GM12878 (cell line): ENCODE measurements at regions not wholly inside any gene's neighbourhood (a gene's known extent, or its start where the extent isn't known, plus 50 kb on each side); places are given as distances from the start of the nearest gene placed in this dataset.

ENCODE experiments used
- ATAC-seq: fragments of 200-7000 bp; cut with Tn5 transposase; 3 replicates; pipeline ENCODE4 v1.9.1; 2020; ENCODE audit warnings: mild to moderate bottlenecking, moderate library complexity
- BruUV-seq: library from RNA; stranded (reverse); fragments of 400-500 nt; replicated peaks from 2 replicates; lab custom pipeline; 2021; lab: Mats Ljungman, UMichigan
- CTCF ChIA-PET: fragments of 300-600 bp; sonication (Branson Sonifier 250); formaldehyde crosslinking; extraction: SDS; loops from one replicate; lab custom pipeline; 2021; ENCODE audit warnings: inconsistent platforms; lab: Yijun Ruan, JAX
- POLR2A ChIA-PET: fragments of 350-600 bp; formaldehyde crosslinking; extraction: SDS; loops from one replicate; lab custom pipeline; 2021; ENCODE audit warnings: inconsistent platforms; lab: Charles Lee
- RAD21 ChIA-PET: fragments of 300-600 bp; sonication (Branson Sonifier 250); formaldehyde crosslinking; loops from one replicate; lab custom pipeline; 2023; ENCODE audit warnings: antibody characterized with exemption; ENCODE audit not compliant: unreplicated experiment; lab: Charles Lee
- SMC1A ChIA-PET: fragments of 300-600 bp; sonication (Branson Sonifier 250); formaldehyde crosslinking; loops from one replicate; lab custom pipeline; 2023; ENCODE audit not compliant: unreplicated experiment, uncharacterized antibody; lab: Charles Lee
- DNase-seq: peaks from one replicate; pipeline ENCODE4 v3.0.0-alpha.2; 2011; ENCODE audit warnings: low read depth, low spot score
- FAIRE-seq: peaks from 3 replicates; lab custom pipeline; 2011; peaks lifted over from hg19 to GRCh38; lab: Jason Lieb, UNC
- H2AFZ ChIP-seq: 2 replicates; pipeline ENCODE4 v1.6.0; 2011; ENCODE audit warnings: low read depth, low read length, control low read depth; ENCODE audit not compliant: control insufficient read depth
- H3K27ac ChIP-seq: 2 replicates; pipeline ENCODE4 v1.5.1; 2011; ENCODE audit warnings: control low read depth; ENCODE audit not compliant: control insufficient read depth, insufficient read depth
- H3K27me3 ChIP-seq, 2 experiments: replicated peaks in 1 of 2; 2 replicates each; pipeline versions ENCODE4 v1.6.0 to v1.6.1; 2011; ENCODE audit warnings: low read length in 1 of 2; ENCODE audit not compliant: control insufficient read depth in 2 of 2, insufficient read depth in 2 of 2
- H3K36me3 ChIP-seq, 2 experiments: 2 replicates each; pipeline ENCODE4 v1.5.1; 2011; ENCODE audit warnings: low read length in 1 of 2; ENCODE audit not compliant: control insufficient read depth in 2 of 2, insufficient read depth in 2 of 2
- H3K4me1 ChIP-seq: 2 replicates; pipeline ENCODE4 v1.6.1; 2011; ENCODE audit warnings: mild to moderate bottlenecking, low read length, moderate library complexity, mixed read lengths; ENCODE audit not compliant: control insufficient read depth, insufficient read depth
- H3K4me2 ChIP-seq: 2 replicates; pipeline ENCODE4 v1.6.0; 2011; ENCODE audit warnings: control low read depth; ENCODE audit not compliant: control insufficient read depth, insufficient read depth
- H3K4me3 ChIP-seq: fragments of 200-600 bp; sonication (generic); 2 replicates; pipeline ENCODE4 v1.5.1; 2016
- H3K79me2 ChIP-seq: 2 replicates; pipeline ENCODE4 v1.6.0; 2011; ENCODE audit warnings: low read length; ENCODE audit not compliant: control insufficient read depth, insufficient read depth
- H3K9ac ChIP-seq: 2 replicates; pipeline ENCODE4 v1.8.0; 2011; ENCODE audit warnings: low read length, control low read depth, mixed read lengths; ENCODE audit not compliant: control insufficient read depth, insufficient read depth
- H3K9me3 ChIP-seq: replicated peaks from 3 replicates; pipeline ENCODE4 v1.5.1; 2011; ENCODE audit warnings: mild to moderate bottlenecking, low read length; ENCODE audit not compliant: control insufficient read depth, insufficient read depth
- H4K20me1 ChIP-seq: 2 replicates; pipeline ENCODE4 v1.6.0; 2011; ENCODE audit not compliant: control insufficient read depth, insufficient read depth
- HDAC2 ChIP-seq: fragments of 200-600 bp; sonication (generic); IDR thresholded peaks from 2 replicates; pipeline ENCODE4 v1.6.1; 2017
- SPI1 ChIP-seq: IDR thresholded peaks from 2 replicates; pipeline ENCODE4 v1.6.1; 2011; ENCODE audit warnings: low read depth, mild to moderate bottlenecking, low read length, moderate library complexity, borderline replicate concordance; ENCODE audit not compliant: insufficient read depth
- ZNF274 ChIP-seq: IDR thresholded peaks from one replicate; pipeline ENCODE4 v1.8.0; 2011; ENCODE audit not compliant: insufficient read length, insufficient read depth
- ZNF687 ChIP-seq: fragments of 450-650 bp; IDR thresholded peaks from 2 replicates; pipeline ENCODE4 v1.6.1; 2017; ENCODE audit warnings: mild to moderate bottlenecking, moderate library complexity
- ZSCAN29 ChIP-seq: fragments of 450-650 bp; IDR thresholded peaks from 2 replicates; pipeline ENCODE4 v1.6.1; 2017; ENCODE audit warnings: mild to moderate bottlenecking, moderate library complexity
- WGBS: methylation state at CpG from one replicate; pipeline ENCODE4 v1.1.6; 2016; ENCODE audit warnings: low lambda C conversion rate; ENCODE audit not compliant: insufficient replicate concordance, insufficient coverage; ENCODE audit errors: missing lambda C conversion rate; 5-methylcytosine and 5-hydroxymethylcytosine counted together
- in situ Hi-C: fragments of 300-500 bp; cut with MboI; formaldehyde crosslinking; loops from 9 replicates; pipeline ENCODE4 v1.14.3; 2018; ENCODE audit warnings: mixed read lengths
- intact Hi-C: fragments of 100-400 bp; cut with micrococcal nuclease; formaldehyde crosslinking; loops from one replicate; pipeline ENCODE4 v1.14.2; 2022; ENCODE audit not compliant: unreplicated experiment

GRCh38 chr3:18562364-18563154 is 137.4 kb upstream of the SATB1 start:
- POLR2A ChIA-PET, result no interaction called here
- H3K4me1 ChIP-seq, result no peaks in the 10 kb centered on the region
- H2AFZ ChIP-seq, result no peak overlapping the region
- no TSS peak for BruUV-seq
- no peak overlapping the region for H3K4me2 ChIP-seq
- no peaks in the 10 kb centered on the region for H3K27me3 ChIP-seq
- no peak for TF ChIP-seq ZNF687
- no peak for TF ChIP-seq HDAC2
- TF ChIP-seq ZSCAN29, result no peak
- TF ChIP-seq ZNF274, result no peak
- TF ChIP-seq SPI1, result no peak
- TF ChIP-seq, all 136 proteins: peak for 0
- FAIRE-seq, result no peak
- DNase-seq, result no peak
- intact Hi-C loops, result no loop called here
- Histone ChIP-seq H3K27ac (no peak overlapping the region), H3K36me3 (no peaks in the 10 kb centered on the region), H3K9me3 (no peaks in the 10 kb centered on the region), H3K9ac (no peak overlapping the region), H3K4me3 (no peak overlapping the region), H4K20me1 (no peaks in the 10 kb centered on the region), H3K79me2 (no peaks in the 10 kb centered on the region)
- no peak for ATAC-seq
- RAD21 ChIA-PET, result interaction anchor here (0.6 to 1.3 kb wide), 3 partner anchors 10 to 195 kb away, joined by 3 to 4 read pairs (median 3); no protein-coding TSS in a partner anchor
- WGBS, result 0% methylated on average over 1 of the region's 1 CpG
- in situ Hi-C loops, result loop anchor here (5.0 kb wide), 1 partner anchor 195 kb away; no protein-coding TSS in a partner anchor
- SMC1A ChIA-PET, result interaction anchor here (1.2 kb wide), 2 partner anchors 195 to 196 kb away, joined by 3 read pairs; no protein-coding TSS in a partner anchor
- CTCF ChIA-PET, result interaction anchor here (0.6 to 1.7 kb wide), 7 partner anchors 9 to 428 kb away, joined by 3 to 8 read pairs (median 4); no protein-coding TSS in a partner anchor
